ENCODE measurements at regions not wholly inside any gene's neighbourhood (a gene's known extent, or its start where the extent isn't known, plus 50 kb on each side); places are given as distances from the start of the nearest gene placed in this dataset.
"Not testable (repeated sequence)": the region's sequence is repeated elsewhere in the genome, so short reads cannot be mapped to it uniquely, and the experiment has no call there.

- no peak for DNase-seq
These were observed 161.5 kb upstream of the CDKN2B start for GRCh38 chr9:22170556-22170955.

DNA sequence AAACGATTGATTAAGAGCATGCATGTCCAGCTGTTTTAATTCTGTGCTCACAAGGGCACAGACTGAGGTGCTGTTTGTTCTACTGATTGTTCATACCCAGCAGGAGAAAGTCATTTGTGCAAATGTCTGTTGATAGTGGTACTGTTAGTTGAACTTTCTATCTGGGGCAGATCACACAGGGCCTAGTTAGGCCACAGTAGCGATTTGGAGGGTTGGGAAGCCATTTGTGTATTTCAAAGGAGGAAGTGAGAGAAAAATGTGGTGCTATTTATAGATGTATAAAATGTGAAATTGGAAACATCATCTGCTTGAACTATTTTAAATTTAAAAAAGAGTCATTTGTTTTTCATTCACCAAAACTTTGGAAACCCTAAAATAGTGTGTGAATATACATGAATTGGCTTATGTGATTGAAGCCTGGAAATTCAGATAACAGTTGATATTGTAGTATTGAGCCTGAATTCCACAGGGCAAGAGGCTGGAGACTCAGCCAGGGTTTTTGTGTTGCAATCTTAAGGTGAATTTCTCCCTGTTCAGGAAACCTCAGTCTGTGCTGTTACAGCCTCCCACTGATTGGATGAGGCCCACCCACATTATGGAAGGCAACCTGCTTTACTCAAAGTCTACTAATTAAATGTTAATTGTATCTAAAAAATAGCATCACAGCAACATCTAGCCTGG is 162.0 kb upstream of the CDKN2B start:
- no peak for DNase-seq

- DNase-seq, result no peak
These were observed 162.6 kb upstream of the CDKN2B start for GRCh38 chr9:22171691-22172090.

DNA sequence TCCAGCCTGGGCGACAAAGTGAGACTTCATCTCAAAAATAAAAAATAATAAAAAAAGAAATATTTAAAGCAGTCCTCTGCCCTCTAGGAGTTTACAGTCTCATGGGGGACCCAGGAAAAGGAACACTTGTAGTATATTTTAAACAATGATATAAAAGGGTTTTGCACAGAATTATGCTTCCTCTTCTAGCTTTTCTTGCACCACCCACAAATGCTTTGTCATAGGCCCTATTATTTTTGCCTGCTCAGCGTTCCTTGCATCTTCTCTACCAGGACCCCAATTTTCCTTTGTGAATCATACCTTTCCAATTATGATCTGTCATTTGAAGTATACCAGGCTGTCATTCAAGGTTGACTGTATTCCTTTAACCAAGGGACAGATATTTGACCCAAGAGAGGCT is 164.8 kb upstream of the CDKN2B start:
- no peak for DNase-seq

DNA sequence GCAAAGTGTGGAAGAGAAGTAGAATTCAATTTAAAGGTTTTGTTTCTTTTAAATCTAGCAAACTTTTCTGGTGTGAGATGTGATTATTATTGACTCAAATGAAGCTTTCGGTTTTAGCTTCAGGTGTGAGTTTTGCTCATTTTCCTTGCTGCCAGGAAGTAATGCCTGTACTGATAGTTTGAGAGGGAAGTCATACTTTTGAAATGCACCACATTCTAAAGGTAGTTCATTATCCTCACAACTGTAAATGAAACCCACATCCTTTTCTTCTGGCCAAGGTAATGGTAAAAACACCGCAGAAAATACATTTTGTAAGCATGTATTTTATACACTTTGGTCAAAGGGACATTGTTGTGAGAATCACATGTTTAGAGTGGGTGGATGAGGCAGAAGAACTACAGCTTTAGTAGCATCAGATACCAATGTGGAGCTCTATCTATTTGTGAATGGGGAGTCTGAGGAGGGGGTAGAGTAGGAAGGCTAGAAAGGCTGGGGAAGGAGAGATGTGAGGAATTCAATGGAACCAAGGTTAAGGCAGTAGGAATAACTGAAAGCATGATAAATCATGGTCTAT is 167.0 kb upstream of the CDKN2B start:
- DNase-seq, result no peak

GRCh38 chr9:22181021-22181420 is 171.9 kb upstream of the CDKN2B start:
- not testable (repeated sequence) for DNase-seq

DNA sequence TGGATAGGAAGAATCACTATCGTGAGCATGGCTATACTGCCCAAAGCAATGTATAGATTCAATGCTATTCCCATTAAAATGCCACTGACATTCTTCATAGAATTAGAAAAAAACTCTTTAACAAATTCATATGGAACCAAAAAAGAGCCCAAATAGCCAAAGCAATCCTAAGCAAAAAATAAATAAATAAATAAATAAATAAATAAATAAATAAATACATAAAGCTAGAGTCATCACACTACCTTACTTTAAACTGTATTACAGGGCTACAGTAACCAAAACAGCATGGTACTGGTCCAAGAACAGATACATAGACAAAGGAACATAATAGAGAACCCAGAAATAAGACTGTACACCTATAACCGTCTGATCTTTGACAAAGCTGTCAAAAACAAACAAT is 180.4 kb upstream of the CDKN2B start:
- no peak for DNase-seq

DNA sequence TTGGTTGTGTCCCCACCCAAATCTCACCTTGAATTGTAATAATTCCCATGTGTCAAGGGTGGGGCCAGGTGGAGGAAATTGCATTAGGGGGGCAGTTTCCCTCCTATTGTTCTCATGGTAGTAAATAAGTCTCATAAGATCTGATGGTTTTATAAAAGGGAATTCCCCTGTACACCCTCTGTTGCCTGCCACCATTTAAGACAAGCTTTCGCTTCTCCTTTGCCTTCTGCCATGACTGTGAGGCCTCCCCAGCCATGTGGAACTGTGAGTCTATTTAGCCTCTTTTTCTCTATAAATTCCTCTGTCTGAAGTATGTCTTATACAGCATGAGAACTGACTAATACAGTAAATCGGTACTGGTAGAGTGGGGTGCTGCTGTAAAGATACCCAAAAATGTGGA is 187.9 kb upstream of the CDKN2B start:
- DNase-seq, result not testable (repeated sequence)

GRCh38 chr9:22198681-22199080 is 189.6 kb upstream of the CDKN2B start:
- no peak for DNase-seq

DNA sequence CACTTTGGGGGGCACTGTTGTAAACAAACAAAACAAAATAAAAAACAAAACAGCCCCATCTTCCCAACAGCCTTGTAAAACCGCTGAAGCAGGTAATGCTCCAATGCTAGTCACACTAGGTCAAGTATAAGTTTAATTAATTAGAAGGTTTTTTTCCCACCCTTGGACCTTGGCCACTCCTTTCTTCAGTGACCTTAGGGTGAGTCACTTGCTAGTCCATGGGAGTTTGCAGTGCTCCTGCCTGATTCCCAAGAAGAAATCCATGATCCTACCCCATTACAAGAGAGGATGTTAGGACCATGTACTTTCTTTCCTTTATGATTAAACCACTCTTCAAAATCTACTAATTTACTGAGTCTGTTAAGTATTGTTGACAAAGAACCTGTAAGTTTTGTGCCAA is 192.2 kb upstream of the CDKN2B start:
- no peak for DNase-seq

GRCh38 chr9:22203371-22204138 is 194.4 kb upstream of the CDKN2B start:
- no peak for DNase-seq

DNA sequence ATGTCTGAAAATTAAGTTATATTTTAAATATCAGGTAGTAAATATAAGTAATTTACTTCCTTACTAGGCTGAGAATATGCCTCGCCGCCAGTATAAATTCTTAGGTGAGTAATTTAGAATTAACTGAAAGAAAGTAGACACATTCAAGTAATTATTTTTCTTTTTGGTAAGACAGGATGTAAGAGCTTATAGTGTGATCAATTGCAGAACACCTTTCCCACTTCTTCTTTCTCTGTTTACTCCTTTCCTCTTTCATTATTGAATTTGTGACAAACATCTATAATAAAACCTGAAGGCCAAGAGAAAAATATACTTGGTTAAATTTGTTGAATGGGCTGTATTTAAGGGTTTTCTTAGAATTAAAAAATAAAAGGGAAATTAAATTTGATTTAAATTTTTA is 195.1 kb upstream of the CDKN2B start:
- no peak for DNase-seq

DNA sequence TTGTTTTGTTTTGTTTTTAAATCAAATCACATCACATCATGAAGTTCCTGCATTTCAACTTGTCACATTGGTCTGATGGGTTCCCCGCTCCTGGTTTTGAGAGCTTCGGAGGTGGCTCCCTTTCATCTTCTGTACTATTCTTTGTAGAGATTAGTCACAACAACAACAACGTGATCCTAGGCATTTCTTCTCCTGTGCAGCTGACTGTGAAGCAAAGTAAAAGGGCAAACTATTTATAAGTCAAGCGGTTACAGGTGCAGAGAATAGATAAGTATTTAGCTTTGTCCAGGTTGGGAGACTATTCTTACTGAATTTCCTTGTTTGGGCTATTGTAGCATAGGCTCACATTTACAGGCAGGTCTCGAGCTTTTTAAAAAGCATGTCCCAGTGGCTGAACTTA is 197.7 kb upstream of the CDKN2B start:
- DNase-seq, result no peak

DNA sequence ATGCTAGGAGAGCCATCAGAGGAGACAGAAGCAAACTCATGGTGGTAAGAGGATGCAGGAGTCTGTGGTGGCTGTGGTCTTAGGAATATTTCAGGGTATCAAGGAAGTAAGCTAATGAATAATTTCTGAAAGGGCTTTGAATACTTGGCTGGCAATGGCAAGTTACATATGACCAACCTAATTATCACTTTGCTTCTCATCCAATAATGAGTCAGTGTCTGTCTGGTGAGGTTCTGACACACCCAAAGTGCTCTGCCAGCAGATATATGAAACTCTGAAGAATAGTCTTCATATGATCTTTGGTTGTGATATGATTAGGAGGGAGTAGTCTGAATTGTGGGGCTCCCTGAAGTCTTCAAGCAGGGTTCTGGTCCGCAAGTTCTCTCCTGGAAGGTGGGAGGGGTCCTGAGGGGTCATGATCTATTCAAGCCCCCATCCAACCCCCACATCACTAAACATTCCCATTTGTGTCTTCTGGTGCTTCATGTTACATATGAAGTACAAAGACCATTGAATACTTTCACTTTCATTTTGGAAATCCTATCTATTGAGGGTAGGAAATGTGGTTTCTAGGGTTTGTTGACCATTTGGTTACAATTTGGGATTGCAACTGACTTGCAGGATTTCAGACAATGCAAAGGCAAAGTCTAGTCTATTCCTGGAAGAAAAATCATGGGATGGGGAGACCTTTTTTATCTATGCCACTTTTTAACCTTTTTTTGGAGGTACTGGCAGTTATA is 199.9 kb upstream of the CDKN2B start:
- DNase-seq, result peak in 1 of 2 experiments; percentile 19

- no peak for DNase-seq
These were observed 201.2 kb upstream of the CDKN2B start for GRCh38 chr9:22210262-22210661.

DNA sequence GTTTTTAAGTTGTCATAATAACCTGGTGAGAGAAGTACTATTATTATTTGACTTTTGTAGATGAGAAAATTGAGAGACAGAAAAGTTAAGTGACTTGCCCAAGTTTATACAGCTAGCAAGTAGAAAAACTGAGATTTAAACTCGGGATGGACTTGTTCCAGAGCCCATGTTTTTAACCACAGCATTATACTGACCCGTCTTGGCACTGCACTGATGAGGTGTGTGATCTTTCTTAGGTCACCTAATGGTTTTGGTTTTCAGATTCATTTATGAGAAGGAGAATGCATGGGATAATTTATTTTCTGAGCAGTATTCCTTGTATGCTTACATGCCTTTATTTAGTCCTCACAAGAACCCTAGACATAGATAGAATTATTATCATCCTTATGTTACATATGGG is 201.8 kb upstream of the CDKN2B start:
- DNase-seq, result no peak

DNA sequence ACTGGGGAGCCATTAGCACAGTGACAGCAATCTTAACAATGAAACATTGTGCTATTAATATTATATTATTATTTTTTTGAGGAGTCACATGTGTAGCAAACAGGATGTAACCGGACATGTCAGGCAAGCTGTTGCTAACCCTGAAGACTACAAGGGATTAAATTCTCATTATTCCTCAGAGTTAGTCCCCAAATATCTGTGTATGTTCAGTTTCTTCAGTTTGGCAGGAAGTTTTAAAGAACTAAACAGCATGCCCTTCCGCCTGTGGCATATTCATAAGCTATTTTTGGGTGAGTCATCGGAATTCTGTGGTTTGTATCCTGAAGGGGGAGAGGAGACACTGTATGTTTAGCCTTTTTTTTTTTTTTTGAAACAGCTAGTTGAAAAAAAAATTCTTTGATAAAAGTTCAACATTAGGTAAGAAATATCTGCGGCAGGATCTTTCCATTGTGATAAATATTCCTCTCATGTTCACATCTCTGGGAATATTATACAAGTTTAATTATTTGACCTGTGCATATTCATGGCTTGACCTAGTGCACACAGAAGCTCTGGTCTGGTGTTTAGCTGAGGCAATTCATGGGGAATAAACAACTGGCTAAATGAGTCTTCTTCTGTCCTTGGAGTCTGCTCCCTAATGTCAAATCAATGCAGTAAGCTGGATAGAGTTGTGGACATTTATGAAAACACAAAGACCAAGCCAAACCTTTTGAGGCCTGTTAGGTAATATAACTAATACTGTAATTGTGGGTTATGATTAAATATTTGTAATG is 202.7 kb upstream of the CDKN2B start:
- no peak for DNase-seq

GRCh38 chr9:22214021-22214420 is 204.9 kb upstream of the CDKN2B start:
- no peak for DNase-seq

DNA sequence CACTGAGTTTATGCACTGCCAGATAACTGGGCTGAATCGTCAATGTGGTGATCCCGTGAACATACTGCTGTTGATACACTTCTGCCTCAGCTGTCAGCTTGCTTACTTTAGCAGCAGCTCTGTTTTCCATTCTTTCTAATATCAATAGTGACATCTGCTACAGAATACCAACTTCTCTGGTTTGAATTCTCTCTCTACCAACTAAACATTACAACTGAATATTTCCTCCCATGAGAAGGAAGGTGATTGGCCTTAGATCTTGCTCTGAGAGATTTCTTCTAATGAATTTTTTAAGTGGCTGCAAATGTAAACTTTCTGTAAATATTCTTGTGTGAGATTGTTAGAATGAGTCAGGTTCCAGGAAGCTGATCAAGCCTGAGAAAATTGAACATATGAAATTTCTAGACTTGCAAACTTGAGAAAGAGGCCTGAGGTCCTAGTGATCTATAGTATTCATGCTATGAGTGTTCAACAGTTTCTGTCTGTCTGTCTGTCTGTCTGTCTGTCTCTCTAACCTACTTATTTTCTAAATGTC is 205.5 kb upstream of the CDKN2B start:
- no peak for DNase-seq

GRCh38 chr9:22215521-22215920 is 206.4 kb upstream of the CDKN2B start:
- no peak for DNase-seq

DNA sequence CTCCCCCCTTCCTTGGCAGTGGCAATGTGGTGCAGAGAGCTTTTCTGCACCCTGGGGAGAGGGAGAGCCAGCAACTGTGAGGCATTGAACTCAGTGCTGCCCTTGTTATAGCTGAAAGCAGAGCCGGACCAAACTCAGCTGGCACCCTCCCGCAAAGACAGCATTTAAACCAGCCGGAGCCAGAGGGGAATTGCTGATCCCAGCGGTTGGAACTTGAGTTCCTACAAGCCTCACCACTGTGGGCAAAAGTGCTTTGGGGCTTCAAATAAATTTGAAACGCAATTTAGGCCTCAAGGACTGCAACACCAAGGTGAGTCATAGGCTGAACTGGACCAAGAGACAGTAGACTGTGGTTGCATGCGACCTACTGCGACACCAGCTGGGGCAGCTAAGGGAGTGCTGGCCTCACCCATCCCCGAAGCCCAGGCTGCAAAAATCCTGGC is 207.6 kb upstream of the CDKN2B start:
- DNase-seq, result no peak

GRCh38 chr9:22217254-22217653 is 208.1 kb upstream of the CDKN2B start:
- no peak for DNase-seq

Data from activated CD4-positive, alpha-beta T cell treated with anti-CD3 and anti-CD28 coated beads, Interleukin-2, amount 50 U/mL, for 48 hours (primary cell).